Parathyroid adenoma (tissue), 2 donors: ENCODE measurements at regions not wholly inside any gene's neighbourhood (a gene's known extent, or its start where the extent isn't known, plus 50 kb on each side); places are given as distances from the start of the nearest gene placed in this dataset.

Experiments
- H2AFZ ChIP-seq: fragments of 300-600 bp; sonication (generic); one replicate; pipeline ENCODE4 v1.7.0; 2017; ENCODE audit warnings: antibody characterized with exemption, mild to moderate bottlenecking
- H3K27ac ChIP-seq: fragments of 300-600 bp; sonication (generic); one replicate; pipeline ENCODE4 v1.7.0; 2017
- H3K27me3 ChIP-seq: fragments of 300-600 bp; sonication (generic); one replicate; pipeline ENCODE4 v1.7.0; 2017; ENCODE audit warnings: low read length; ENCODE audit not compliant: control insufficient read depth, insufficient read depth
- H3K36me3 ChIP-seq: fragments of 300-600 bp; sonication (generic); one replicate; pipeline ENCODE4 v1.7.0; 2017; ENCODE audit warnings: low read length; ENCODE audit not compliant: control insufficient read depth, insufficient read depth
- H3K4me1 ChIP-seq: fragments of 300-600 bp; sonication (generic); one replicate; pipeline ENCODE4 v1.7.0; 2017; ENCODE audit warnings: control low read depth
- H3K4me2 ChIP-seq: fragments of 300-600 bp; sonication (generic); one replicate; pipeline ENCODE4 v1.7.0; 2017; ENCODE audit warnings: low read length
- H3K4me3 ChIP-seq: fragments of 300-600 bp; sonication (generic); one replicate; pipeline ENCODE4 v1.7.0; 2017; ENCODE audit warnings: low read depth, low read length
- H3K79me2 ChIP-seq: fragments of 300-600 bp; sonication (generic); one replicate; pipeline ENCODE4 v1.7.0; 2017; ENCODE audit warnings: control low read depth
- H3K9ac ChIP-seq: fragments of 300-600 bp; sonication (generic); one replicate; pipeline ENCODE4 v1.7.0; 2017; ENCODE audit warnings: mild to moderate bottlenecking
- H3K9me3 ChIP-seq: fragments of 300-600 bp; sonication (generic); one replicate; pipeline ENCODE4 v1.7.0; 2017; ENCODE audit warnings: low read length; ENCODE audit not compliant: control insufficient read depth
- TF ChIP-seq, protein P1 (sequence below): fragments of 300-600 bp; sonication (generic); IDR thresholded peaks from one replicate; pipeline ENCODE4 v1.7.0; 2017; ENCODE audit warnings: antibody characterized with exemption, mild to moderate bottlenecking
- donor health status: primary hyperparathyroidism.

DNA sequence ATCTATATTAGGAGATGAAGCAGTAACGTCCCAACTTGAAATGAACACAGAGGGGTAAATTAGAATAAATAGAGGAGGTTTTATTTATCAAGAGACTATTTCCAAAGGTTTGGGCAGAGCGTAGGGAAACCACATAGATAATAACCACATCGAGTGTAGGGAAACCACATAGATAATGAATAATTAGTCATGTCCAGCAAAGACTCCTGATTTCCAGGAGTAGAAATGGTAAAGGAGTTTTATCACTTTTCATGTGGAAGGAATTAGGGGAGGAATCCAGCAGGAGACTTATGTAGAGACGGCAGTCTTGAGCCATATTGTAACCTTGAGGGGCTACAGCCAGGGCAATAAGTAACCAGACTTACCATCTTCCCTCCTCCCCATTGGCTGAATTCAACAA is 136.3 kb upstream of the CSNK1A1L start:
- Histone ChIP-seq H2AFZ (no peak overlapping the region), H3K4me1 (no peaks in the 10 kb centered on the region), H3K9me3 (no peaks in the 10 kb centered on the region), H3K27ac (no peak overlapping the region), H3K79me2 (no peaks in the 10 kb centered on the region), H3K4me2 (no peak overlapping the region), H3K9ac (no peak overlapping the region), H3K27me3 (no peaks in the 10 kb centered on the region), H3K4me3 (no peak overlapping the region), H3K36me3 (no peaks in the 10 kb centered on the region)
- TF ChIP-seq, protein P1, sequence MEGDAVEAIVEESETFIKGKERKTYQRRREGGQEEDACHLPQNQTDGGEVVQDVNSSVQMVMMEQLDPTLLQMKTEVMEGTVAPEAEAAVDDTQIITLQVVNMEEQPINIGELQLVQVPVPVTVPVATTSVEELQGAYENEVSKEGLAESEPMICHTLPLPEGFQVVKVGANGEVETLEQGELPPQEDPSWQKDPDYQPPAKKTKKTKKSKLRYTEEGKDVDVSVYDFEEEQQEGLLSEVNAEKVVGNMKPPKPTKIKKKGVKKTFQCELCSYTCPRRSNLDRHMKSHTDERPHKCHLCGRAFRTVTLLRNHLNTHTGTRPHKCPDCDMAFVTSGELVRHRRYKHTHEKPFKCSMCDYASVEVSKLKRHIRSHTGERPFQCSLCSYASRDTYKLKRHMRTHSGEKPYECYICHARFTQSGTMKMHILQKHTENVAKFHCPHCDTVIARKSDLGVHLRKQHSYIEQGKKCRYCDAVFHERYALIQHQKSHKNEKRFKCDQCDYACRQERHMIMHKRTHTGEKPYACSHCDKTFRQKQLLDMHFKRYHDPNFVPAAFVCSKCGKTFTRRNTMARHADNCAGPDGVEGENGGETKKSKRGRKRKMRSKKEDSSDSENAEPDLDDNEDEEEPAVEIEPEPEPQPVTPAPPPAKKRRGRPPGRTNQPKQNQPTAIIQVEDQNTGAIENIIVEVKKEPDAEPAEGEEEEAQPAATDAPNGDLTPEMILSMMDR: no peak

GRCh38 chr13:37230346-37230745 is 124.9 kb upstream of the CSNK1A1L start:
- no peaks in the 10 kb centered on the region for H3K79me2 ChIP-seq
- no peak overlapping the region for H3K27ac ChIP-seq
- no peak overlapping the region for H3K4me3 ChIP-seq
- TF ChIP-seq, protein P1: no peak
- H3K4me1 ChIP-seq: no peaks in the 10 kb centered on the region
- no peaks in the 10 kb centered on the region for H3K9me3 ChIP-seq
- H3K27me3 ChIP-seq: no peaks in the 10 kb centered on the region
- H2AFZ ChIP-seq: no peak overlapping the region
- H3K9ac ChIP-seq: no peak overlapping the region
- no peaks in the 10 kb centered on the region for H3K36me3 ChIP-seq
- H3K4me2 ChIP-seq: no peak overlapping the region

DNA sequence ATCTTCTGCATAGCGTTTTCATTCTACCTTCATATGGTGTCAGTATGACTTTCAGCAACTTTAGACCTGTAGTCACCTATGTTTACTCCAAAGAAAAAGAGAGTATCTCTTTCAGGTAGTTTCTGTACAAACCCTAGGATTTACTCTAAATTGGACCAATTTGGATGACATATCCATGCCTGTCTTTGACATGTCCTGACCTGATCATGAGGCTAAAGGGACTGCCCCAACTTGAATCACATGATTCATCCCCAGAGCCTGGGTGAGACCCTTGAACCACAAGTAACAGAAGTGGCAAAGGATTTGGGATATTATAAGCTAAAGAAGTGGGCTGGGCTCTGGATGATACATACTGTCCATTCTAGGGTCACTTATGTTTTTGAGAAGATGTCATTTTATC is 124.5 kb upstream of the CSNK1A1L start:
- Histone ChIP-seq H3K9ac (no peak overlapping the region), H3K36me3 (no peaks in the 10 kb centered on the region), H3K79me2 (no peaks in the 10 kb centered on the region), H3K9me3 (no peaks in the 10 kb centered on the region), H3K4me3 (no peak overlapping the region), H3K4me2 (no peak overlapping the region), H3K27me3 (no peaks in the 10 kb centered on the region), H2AFZ (no peak overlapping the region), H3K4me1 (no peaks in the 10 kb centered on the region), H3K27ac (no peak overlapping the region)
- TF ChIP-seq, protein P1: no peak

- Histone ChIP-seq H3K27me3 (no peaks in the 10 kb centered on the region), H3K9ac (no peak overlapping the region), H3K36me3 (no peaks in the 10 kb centered on the region), H3K79me2 (no peaks in the 10 kb centered on the region), H3K4me3 (no peak overlapping the region), H3K4me1 (no peaks in the 10 kb centered on the region), H2AFZ (no peak overlapping the region), H3K27ac (no peak overlapping the region), H3K4me2 (no peak overlapping the region), H3K9me3 (no peaks in the 10 kb centered on the region)
- TF ChIP-seq, protein P1: no peak
Observed at GRCh38 chr13:37226971-37227370, 121.5 kb upstream of the CSNK1A1L start.

DNA sequence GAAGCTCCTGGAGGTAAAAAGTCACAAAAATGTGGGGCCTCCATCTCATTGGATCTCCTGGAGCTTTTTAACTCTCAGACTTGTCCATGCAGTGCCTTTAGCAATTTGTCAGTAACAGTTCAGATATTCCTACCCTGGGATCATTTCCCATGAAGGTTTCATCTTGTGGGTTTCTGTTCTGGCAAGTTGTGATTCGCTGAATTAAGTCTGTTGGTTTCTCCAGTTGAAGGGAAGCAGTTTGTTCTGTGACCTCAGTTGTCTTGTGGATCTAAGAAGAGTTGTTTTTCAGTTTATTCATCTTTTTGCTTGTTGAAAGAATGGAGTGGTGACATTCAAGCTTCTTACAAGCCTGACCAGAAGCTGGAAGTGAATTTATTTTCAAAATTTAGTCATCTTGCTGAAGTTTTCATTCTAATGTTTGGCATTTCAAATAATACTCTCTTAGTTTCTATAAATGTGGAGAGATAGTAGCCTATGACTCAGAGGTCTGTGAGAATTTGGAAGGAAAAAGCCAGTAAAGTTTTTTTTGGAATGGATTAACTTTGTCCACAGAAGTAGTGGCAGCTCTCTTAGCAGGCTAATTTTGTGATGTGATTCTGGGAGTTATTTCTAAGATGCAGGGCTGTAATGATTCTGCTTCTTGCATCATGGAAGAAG is 120.1 kb upstream of the CSNK1A1L start:
- H3K4me3 ChIP-seq: no peak overlapping the region
- no peak overlapping the region for H3K9ac ChIP-seq
- TF ChIP-seq, protein P1: no peak
- no peaks in the 10 kb centered on the region for H3K36me3 ChIP-seq
- no peaks in the 10 kb centered on the region for H3K4me1 ChIP-seq
- no peak overlapping the region for H2AFZ ChIP-seq
- H3K9me3 ChIP-seq: no peaks in the 10 kb centered on the region
- H3K4me2 ChIP-seq: no peak overlapping the region
- H3K79me2 ChIP-seq: no peaks in the 10 kb centered on the region
- H3K27ac ChIP-seq: no peak overlapping the region
- H3K27me3 ChIP-seq: no peaks in the 10 kb centered on the region
